ENCODE measurements at regions not wholly inside any gene's neighbourhood (a gene's known extent, or its start where the extent isn't known, plus 50 kb on each side); places are given as distances from the start of the nearest gene placed in this dataset.
"Not testable (repeated sequence)": the region's sequence is repeated elsewhere in the genome, so short reads cannot be mapped to it uniquely, and the experiment has no call there.

DNA sequence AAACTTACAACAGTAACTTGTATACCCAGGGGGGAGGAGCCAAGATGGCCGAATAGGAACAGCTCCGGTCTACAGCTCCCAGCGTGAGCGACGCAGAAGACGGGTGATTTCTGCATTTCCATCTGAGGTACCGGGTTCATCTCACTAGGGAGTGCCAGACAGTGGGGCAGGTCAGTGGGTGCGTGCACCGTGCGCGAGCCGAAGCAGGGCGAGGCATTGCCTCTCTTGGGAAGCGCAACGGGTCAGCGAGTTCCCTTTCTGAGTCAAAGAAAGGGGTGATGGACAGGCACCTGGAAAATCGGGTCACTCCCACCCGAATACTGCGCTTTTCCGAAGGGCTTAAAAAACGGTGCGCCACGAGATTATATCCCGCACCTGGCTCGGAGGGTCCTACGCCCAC is 278.8 kb downstream of the FAM47B start:
- not testable (repeated sequence) for DNase-seq (ENCODE audit: low spot score)

DNA sequence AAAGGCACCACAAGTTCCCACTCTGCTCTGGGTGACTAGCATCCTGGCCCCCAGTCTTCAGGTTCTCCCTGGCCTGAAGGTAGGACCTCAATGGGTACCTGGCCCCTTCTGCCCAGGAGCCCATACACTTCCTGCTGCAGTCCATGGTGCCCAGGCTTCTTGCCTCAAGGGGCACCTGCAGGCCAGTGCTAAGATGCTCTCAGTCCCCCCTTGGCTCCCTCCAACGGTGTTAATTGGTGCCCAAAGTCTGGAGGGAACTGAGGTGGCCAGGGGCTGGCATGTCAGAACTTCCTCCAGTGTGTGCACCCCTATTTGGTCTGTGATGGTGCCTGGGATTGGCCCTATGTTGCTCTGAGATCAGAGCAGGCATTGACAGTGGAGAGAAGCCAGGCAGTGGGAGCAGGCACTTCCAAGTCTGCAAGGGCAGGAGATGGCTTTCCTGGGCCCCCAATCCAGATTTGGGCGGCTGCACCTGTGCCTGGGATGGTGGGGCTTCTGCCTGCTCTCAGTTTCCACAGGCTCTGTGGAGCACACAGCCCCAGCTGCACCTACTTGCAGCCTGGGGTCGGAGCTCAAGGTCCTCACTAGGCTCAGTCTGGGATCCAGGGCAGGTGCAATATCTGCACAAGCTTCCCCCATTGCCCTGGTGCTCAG is 301.6 kb downstream of the FAM47B start:
- no peak for DNase-seq (ENCODE audit: low spot score)

GRCh38 chrX:35244796-35245508 is 302.4 kb downstream of the FAM47B start:
- DNase-seq (ENCODE audit: low spot score), result peak; percentile 41

DNA sequence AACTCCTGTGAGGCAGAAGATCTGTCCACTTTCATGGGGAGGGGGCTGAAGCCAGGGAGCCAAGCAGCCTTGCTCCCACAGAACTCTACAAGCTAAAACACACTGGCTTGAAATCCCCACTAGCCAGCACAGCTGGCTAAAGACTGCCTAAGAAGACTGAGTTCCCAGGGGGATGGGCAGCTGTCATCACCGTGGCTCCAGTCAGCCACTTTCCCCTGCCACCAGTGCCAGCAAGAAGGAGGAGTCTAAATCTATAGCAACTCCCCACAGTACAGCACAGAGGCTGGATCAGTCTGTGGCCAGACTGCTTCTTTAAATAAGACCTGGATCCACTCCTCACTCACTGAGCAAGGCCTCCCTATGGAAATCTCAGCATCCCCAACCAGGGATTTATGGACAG is 308.6 kb downstream of the FAM47B start:
- no peak for DNase-seq (ENCODE audit: low spot score)

GRCh38 chrX:35276115-35276514 is 333.5 kb downstream of the FAM47B start:
- DNase-seq (ENCODE audit: low spot score), result no peak

- DNase-seq (ENCODE audit: low spot score), result no peak
These were observed 342.8 kb downstream of the FAM47B start for GRCh38 chrX:35285289-35285962.

DNA sequence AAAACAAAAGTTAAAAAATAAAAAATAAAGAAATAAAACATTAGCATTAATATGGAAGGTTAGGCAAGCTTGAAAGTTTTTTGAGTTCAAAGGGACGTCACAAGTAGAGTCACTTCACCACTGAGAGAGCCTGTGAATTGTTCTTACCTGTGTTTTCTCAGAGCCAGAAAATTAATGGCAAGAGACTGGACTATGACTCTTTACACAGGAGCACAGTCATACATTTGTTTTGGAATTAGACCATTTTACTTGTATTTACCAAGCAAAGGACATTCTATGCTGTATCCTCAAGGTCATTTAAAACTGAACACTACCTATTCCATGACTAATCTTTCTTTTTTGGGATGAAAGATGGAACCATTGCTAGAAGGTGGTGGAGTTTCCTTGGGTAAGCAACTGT is 346.1 kb downstream of the FAM47B start:
- no peak for DNase-seq (ENCODE audit: low spot score)

- DNase-seq (ENCODE audit: low spot score), result no peak
These were observed 347.4 kb downstream of the FAM47B start for GRCh38 chrX:35289952-35290351.

- DNase-seq (ENCODE audit: low spot score), result no peak
These were observed 348.4 kb downstream of the FAM47B start for GRCh38 chrX:35291013-35291412.

- DNase-seq (ENCODE audit: low spot score), result no peak
These were observed 349.9 kb downstream of the FAM47B start for GRCh38 chrX:35292522-35292921.

GRCh38 chrX:35305037-35305436 is 362.4 kb downstream of the FAM47B start:
- not testable (repeated sequence) for DNase-seq (ENCODE audit: low spot score)

DNA sequence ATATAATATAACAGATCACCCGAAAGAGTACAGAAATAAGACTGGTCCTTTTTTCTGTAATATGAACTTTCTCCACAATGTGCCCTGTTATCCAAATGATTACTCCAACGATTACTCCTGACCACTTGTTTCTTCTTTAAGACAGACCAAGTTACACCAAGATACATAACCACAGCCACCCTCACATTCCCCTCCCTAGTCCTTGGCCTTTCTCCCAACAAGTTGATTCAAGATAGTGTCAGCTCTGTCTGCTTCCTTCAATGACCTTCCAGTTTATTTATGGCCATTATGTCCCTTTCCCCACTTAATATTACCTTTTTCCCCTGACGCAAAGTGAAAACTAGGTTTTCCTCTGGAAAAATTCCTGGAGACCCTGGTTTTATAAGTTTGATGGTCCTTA is 397.2 kb downstream of the FAM47B start:
- no peak for DNase-seq (ENCODE audit: low spot score)

GRCh38 chrX:35340465-35340864 is 397.9 kb downstream of the FAM47B start:
- DNase-seq (ENCODE audit: low spot score), result no peak

- no peak for DNase-seq (ENCODE audit: low spot score)
These were observed 408.6 kb downstream of the FAM47B start for GRCh38 chrX:35351212-35351611.

DNA sequence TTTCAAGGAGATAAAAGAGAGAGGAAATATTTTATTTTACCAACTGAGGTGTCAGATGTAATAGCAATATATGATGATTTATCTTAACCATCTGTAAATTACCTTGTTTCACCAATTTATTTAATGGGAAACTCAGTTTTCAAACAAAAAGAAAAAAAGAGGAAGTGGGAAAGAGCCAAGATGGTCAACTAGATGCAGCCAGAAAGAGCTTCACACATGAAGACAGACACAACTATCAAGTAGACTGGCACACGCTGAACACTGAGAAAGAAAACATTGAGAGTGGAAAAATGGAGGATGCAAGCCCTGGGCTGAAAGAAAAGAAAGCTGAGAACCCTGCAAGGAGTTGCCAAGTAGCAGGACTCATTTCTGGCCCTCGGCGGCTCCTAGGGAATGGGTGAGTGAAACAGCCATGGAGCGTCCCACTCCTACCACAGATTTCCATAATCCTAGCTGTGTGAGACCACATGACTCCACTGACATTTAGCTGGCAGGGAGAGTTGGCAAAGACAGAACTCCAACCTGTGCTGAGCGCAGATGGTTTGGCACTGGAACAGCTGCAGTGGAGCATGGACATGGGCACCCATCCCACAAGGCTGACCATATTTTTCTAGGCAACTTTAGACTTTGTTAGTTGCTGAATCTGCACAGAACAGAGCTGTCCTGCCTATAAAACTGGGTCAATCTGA is 409.3 kb downstream of the FAM47B start:
- DNase-seq (ENCODE audit: low spot score), result no peak

- no peak for DNase-seq (ENCODE audit: low spot score)
These were observed 415.1 kb downstream of the FAM47B start for GRCh38 chrX:35357656-35358055.

DNA sequence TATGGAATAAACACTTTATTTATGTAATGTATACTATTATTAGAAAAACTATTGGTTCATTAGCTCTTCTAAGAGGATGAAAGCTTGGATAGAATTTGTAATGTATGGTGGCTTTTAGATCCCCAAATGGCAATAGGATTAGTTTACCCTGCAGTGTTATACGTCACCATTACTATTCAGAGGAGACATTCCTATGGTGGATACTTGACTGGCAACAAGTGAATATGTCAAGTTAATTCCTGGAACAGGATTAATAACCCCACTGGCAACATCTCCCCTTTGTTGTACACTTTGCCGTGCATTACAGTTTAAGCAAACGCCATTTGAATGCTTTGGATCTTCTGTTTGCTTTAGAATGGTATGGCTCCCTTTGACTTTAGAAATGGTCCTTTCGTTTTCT is 420.3 kb downstream of the FAM47B start:
- DNase-seq (ENCODE audit: low spot score), result no peak

DNA sequence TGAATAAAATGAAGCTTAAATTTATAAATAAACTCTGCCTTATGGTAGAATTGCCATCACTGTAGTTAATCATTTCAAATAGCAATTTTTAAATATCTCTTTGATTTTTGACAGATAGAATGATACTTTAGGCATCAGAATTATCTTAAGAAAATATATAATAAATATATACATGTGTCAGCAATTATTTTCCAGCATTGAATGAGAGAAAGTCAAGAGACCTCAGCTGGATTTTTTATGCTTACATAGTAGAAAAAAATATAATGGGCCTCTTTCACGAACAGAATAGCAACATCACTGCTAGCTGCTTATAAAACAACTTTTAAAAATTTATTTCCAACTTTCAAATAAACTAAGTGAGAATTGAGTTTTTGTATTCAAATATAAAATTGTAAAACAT is 424.0 kb upstream of the MAGEB16 start:
- DNase-seq (ENCODE audit: low spot score), result no peak

- no peak for DNase-seq (ENCODE audit: low spot score)
These were observed 417.1 kb upstream of the MAGEB16 start for GRCh38 chrX:35380808-35381700.

GRCh38 chrX:35381709-35382108 is 416.4 kb upstream of the MAGEB16 start:
- not testable (repeated sequence) for DNase-seq (ENCODE audit: low spot score)

DNA sequence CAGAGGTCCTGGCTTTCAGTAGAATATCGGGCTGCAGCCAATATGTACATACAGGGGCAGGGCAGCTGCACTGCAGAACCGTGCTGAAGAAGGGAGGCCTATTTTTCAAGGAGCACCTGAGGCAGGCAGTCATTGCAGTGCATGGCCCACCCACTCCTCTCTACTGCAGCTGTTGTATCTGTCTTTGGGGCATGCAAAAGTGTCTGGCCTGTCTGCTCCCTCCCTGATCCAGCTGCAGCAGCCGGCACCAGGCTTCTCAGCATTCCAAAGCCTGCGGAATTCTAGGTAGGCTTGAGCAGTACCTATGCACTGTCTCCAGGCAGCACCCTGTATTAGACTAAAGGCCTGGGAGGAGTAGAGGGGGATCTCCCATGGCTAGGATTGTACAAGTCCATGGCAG is 415.2 kb upstream of the MAGEB16 start:
- DNase-seq (ENCODE audit: low spot score), result no peak

DNA sequence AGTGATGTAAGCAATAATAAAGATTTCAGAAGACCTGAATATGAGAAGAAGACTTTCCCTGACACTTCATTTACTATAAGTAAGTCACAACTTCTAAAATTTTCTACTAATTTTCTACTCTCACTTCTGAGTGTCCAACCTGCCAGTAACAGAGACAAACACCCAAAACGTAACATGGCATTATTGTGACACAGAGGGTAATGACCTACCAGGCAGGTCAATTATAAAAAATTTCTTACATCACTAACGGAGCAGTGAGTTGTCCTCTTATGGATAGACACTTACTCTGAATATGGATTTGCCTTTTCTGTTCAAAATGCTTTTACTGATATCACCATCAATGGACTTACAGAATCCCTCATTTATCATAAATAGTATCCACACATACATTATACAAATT is 405.9 kb upstream of the MAGEB16 start:
- no peak for DNase-seq (ENCODE audit: low spot score)
